ENCODE measurements at regions not wholly inside any gene's neighbourhood (a gene's known extent, or its start where the extent isn't known, plus 50 kb on each side); places are given as distances from the start of the nearest gene placed in this dataset.
"Not testable (repeated sequence)": the region's sequence is repeated elsewhere in the genome, so short reads cannot be mapped to it uniquely, and the experiment has no call there.

GRCh38 chr2:16096962-16097361, 156.6 kb downstream of the MYCN start:
- Histone ChIP-seq H3K4me3 (no peak overlapping the region), H3K9me3 (replicated peaks in 1 of 3) (no peaks in the 10 kb centered on the region), H3K27ac (no peak overlapping the region), H3K4me1 (replicated peaks in 1 of 2) (no peaks in the 10 kb centered on the region), H3K27me3 (no peaks in the 10 kb centered on the region), H3K36me3 (replicated peaks in 1 of 2) (no peaks in the 10 kb centered on the region)
- TF ChIP-seq CTCF (IDR thresholded peaks at IDR 0.05) (no peak), POLR2A (IDR thresholded peaks at IDR 0.05) (no peak)
- DNase-seq: no peak
- intact Hi-C loops (cut with DNase I): no loop called here
- WGBS, 4 donors: 67 to 88% (median 74%) methylated on average over 4 of the region's 4 CpGs

GRCh38 chr2:16095483-16095882, 155.1 kb downstream of the MYCN start:
- H3K36me3 ChIP-seq (replicated peaks in 1 of 2); DNase-seq; H3K27me3 ChIP-seq; H3K27ac ChIP-seq; intact Hi-C loops (cut with DNase I); H3K9me3 ChIP-seq (replicated peaks in 1 of 3); H3K4me1 ChIP-seq (replicated peaks in 1 of 2); H3K4me3 ChIP-seq: not testable (repeated sequence)
- WGBS, 4 donors: 0 to 94% (median 54%) methylated on average over 1 of the region's 1 CpG

GRCh38 chr2:16094811-16095210, 154.5 kb downstream of the MYCN start:
- WGBS, 4 donors: 79 to 91% (median 91%) methylated on average over 5 to 6 of the region's 6 CpGs
- TF ChIP-seq POLR2A (IDR thresholded peaks at IDR 0.05) (no peak), CTCF (IDR thresholded peaks at IDR 0.05) (no peak)
- Histone ChIP-seq H3K4me3 (no peak overlapping the region), H3K27me3 (no peaks in the 10 kb centered on the region), H3K27ac (no peak overlapping the region), H3K9me3 (replicated peaks in 1 of 3) (no peaks in the 10 kb centered on the region), H3K4me1 (replicated peaks in 1 of 2) (no peaks in the 10 kb centered on the region), H3K36me3 (replicated peaks in 1 of 2) (no peaks in the 10 kb centered on the region)
- intact Hi-C loops (cut with DNase I): no loop called here
- no peak for DNase-seq

- intact Hi-C loops (cut with DNase I): no loop called here
- H3K27ac ChIP-seq: no peak overlapping the region
- peak in 4 of 7 donors; percentile 7 to 69 (median 16) for DNase-seq
- no peaks in the 10 kb centered on the region for H3K36me3 ChIP-seq (replicated peaks in 1 of 2)
- TF ChIP-seq POLR2A (IDR thresholded peaks at IDR 0.05) (no peak), CTCF (IDR thresholded peaks at IDR 0.05) (no peak)
- H3K4me3 ChIP-seq: no peak overlapping the region
- WGBS, 4 donors: 52 to 77% (median 58%) methylated on average over 7 to 17 of the region's 17 CpGs
- H3K27me3 ChIP-seq: no peaks in the 10 kb centered on the region
- no peaks in the 10 kb centered on the region for H3K4me1 ChIP-seq (replicated peaks in 1 of 2)
- no peaks in the 10 kb centered on the region for H3K9me3 ChIP-seq (replicated peaks in 1 of 3)
Observed at GRCh38 chr2:16093639-16094529, 153.5 kb downstream of the MYCN start.
